SU-DHL-6 (cell line): ENCODE measurements at regions not wholly inside any gene's neighbourhood (a gene's known extent, or its start where the extent isn't known, plus 50 kb on each side); places are given as distances from the start of the nearest gene placed in this dataset.
"Not testable (repeated sequence)": the region's sequence is repeated elsewhere in the genome, so short reads cannot be mapped to it uniquely, and the experiment has no call there.

ENCODE experiments used
- H2AFZ ChIP-seq: fragments of 200-600 bp; sonication (generic); 2 replicates; pipeline ENCODE4 v1.6.1; 2014; ENCODE audit warnings: low read depth, mild to moderate bottlenecking, moderate library complexity, mixed read lengths, antibody characterized with exemption, low read length; ENCODE audit not compliant: severe bottlenecking
- H3F3A ChIP-seq: fragments of 200-600 bp; shearing (Covaris generic); 2 replicates; pipeline ENCODE4 v1.6.0; 2016; ENCODE audit warnings: antibody characterized with exemption, mild to moderate bottlenecking; ENCODE audit not compliant: insufficient read depth
- H3K27ac ChIP-seq: fragments of 200-600 bp; sonication (generic); 2 replicates; pipeline ENCODE4 v1.5.1; 2016; ENCODE audit warnings: low read depth, mild to moderate bottlenecking, low read length, moderate library complexity, mixed read lengths
- H3K27me3 ChIP-seq: fragments of 200-600 bp; sonication (generic), shearing (Covaris generic); 2 replicates; pipeline ENCODE4 v1.6.0; 2014; ENCODE audit warnings: mild to moderate bottlenecking, low read length
- H3K36me3 ChIP-seq: fragments of 200-600 bp; sonication (generic); 2 replicates; pipeline ENCODE4 v1.6.1; 2014; ENCODE audit warnings: mild to moderate bottlenecking, low read length, mixed read lengths
- H3K4me2 ChIP-seq: fragments of 300-600, 200-600 bp; shearing (Covaris generic), sonication (generic); 2 replicates; pipeline ENCODE4 v1.6.0; 2014; ENCODE audit warnings: low read length, low read depth, mild to moderate bottlenecking; ENCODE audit not compliant: poor library complexity, severe bottlenecking
- H3K4me3 ChIP-seq: fragments of 200-600 bp; sonication (generic); 2 replicates; pipeline ENCODE4 v1.5.1; 2014; ENCODE audit warnings: antibody characterized with exemption, low read length, mild to moderate bottlenecking, mixed read lengths; ENCODE audit not compliant: insufficient read depth, poor library complexity, severe bottlenecking
- H3K79me2 ChIP-seq: fragments of 200-600 bp; sonication (generic); 2 replicates; pipeline ENCODE4 v1.6.1; 2014; ENCODE audit warnings: mild to moderate bottlenecking, low read length, moderate library complexity; ENCODE audit not compliant: insufficient read depth
- H3K9ac ChIP-seq: fragments of 200-600 bp; sonication (generic); 2 replicates; pipeline ENCODE4 v1.7.0; 2014; ENCODE audit warnings: mild to moderate bottlenecking, low read length
- H3K9me2 ChIP-seq: fragments of 200-600 bp; sonication (generic); replicated peaks from 2 replicates; pipeline ENCODE4 v1.6.1; 2014; ENCODE audit warnings: low read length; ENCODE audit not compliant: insufficient read depth
- H3K9me3 ChIP-seq: fragments of 200-600 bp; sonication (generic); 2 replicates; pipeline ENCODE4 v1.6.1; 2014; ENCODE audit warnings: low read length, mixed read lengths; ENCODE audit not compliant: insufficient read depth
- H4K20me1 ChIP-seq: fragments of 200-600 bp; sonication (generic); 2 replicates; pipeline ENCODE4 v1.6.1; 2014; ENCODE audit warnings: low read depth, mild to moderate bottlenecking, antibody characterized with exemption, low read length, moderate library complexity, mixed read lengths
- CTCF ChIP-seq: fragments of 200-600 bp; sonication (generic); IDR thresholded peaks from one replicate; pipeline ENCODE4 v1.5.1; 2017; ENCODE audit warnings: antibody characterized with exemption, mild to moderate bottlenecking, low read length, moderate library complexity; ENCODE audit not compliant: insufficient read depth, poor library complexity, severe bottlenecking
- EZH2phosphoT487 ChIP-seq: fragments of 200-600 bp; sonication (generic), shearing (Covaris generic); conservative IDR thresholded peaks from 2 replicates; pipeline ENCODE4 v1.6.1; 2018; ENCODE audit warnings: mild to moderate bottlenecking, antibody characterized with exemption, low read length, moderate library complexity, mixed read lengths

- Histone ChIP-seq H3F3A (no peaks in the 10 kb centered on the region), H3K4me3 (no peak overlapping the region), H3K9me3 (no peaks in the 10 kb centered on the region), H3K9me2 (no peaks in the 10 kb centered on the region), H3K79me2 (no peaks in the 10 kb centered on the region), H4K20me1 (no peaks in the 10 kb centered on the region), H3K9ac (no peak overlapping the region), H3K36me3 (no peaks in the 10 kb centered on the region), H2AFZ (no peak overlapping the region), H3K4me2 (no peak overlapping the region), H3K27ac (no peak overlapping the region), H3K27me3 (no peaks in the 10 kb centered on the region)
- no peak for TF ChIP-seq EZH2phosphoT487
- no peak for TF ChIP-seq CTCF
Measured at GRCh38 chr4:12912896-12913418, 571.2 kb downstream of the RAB28 start.

GRCh38 chr4:12911750-12912358, 572.3 kb downstream of the RAB28 start:
- TF ChIP-seq CTCF (no peak), EZH2phosphoT487 (no peak)
- Histone ChIP-seq H3K9ac (no peak overlapping the region), H3K79me2 (no peaks in the 10 kb centered on the region), H3K27me3 (no peaks in the 10 kb centered on the region), H3K27ac (no peak overlapping the region), H2AFZ (no peak overlapping the region), H4K20me1 (no peaks in the 10 kb centered on the region), H3K36me3 (no peaks in the 10 kb centered on the region), H3K9me2 (no peaks in the 10 kb centered on the region), H3K9me3 (no peaks in the 10 kb centered on the region), H3K4me3 (no peak overlapping the region), H3K4me2 (no peak overlapping the region), H3F3A (no peaks in the 10 kb centered on the region)

- not testable (repeated sequence) for H3K9ac ChIP-seq, H3K79me2 ChIP-seq, H3K9me2 ChIP-seq, H3K27ac ChIP-seq, H2AFZ ChIP-seq, H3K36me3 ChIP-seq, H3K27me3 ChIP-seq, H3F3A ChIP-seq, H3K4me2 ChIP-seq, H3K9me3 ChIP-seq, H3K4me3 ChIP-seq, H4K20me1 ChIP-seq
Measured at GRCh38 chr4:12903640-12904039, 580.5 kb downstream of the RAB28 start.

GRCh38 chr4:12902735-12903134, 581.4 kb downstream of the RAB28 start:
- H2AFZ ChIP-seq: no peak overlapping the region
- H3K27ac ChIP-seq: no peak overlapping the region
- H3K9me2 ChIP-seq: no peaks in the 10 kb centered on the region
- no peak overlapping the region for H3K4me2 ChIP-seq
- H3K27me3 ChIP-seq: no peaks in the 10 kb centered on the region
- no peaks in the 10 kb centered on the region for H3K36me3 ChIP-seq
- H3F3A ChIP-seq: no peaks in the 10 kb centered on the region
- H4K20me1 ChIP-seq: no peaks in the 10 kb centered on the region
- H3K4me3 ChIP-seq: no peak overlapping the region
- H3K9me3 ChIP-seq: no peaks in the 10 kb centered on the region
- no peak overlapping the region for H3K9ac ChIP-seq
- TF ChIP-seq EZH2phosphoT487 (no peak), CTCF (no peak)
- H3K79me2 ChIP-seq: no peaks in the 10 kb centered on the region
